Parathyroid adenoma (tissue), 2 donors: ENCODE measurements at regions not wholly inside any gene's neighbourhood (a gene's known extent, or its start where the extent isn't known, plus 50 kb on each side); places are given as distances from the start of the nearest gene placed in this dataset.

Experiments
- H2AFZ ChIP-seq: fragments of 300-600 bp; sonication (generic); one replicate; pipeline ENCODE4 v1.7.0; 2017; ENCODE audit warnings: antibody characterized with exemption, mild to moderate bottlenecking
- H3K27ac ChIP-seq: fragments of 300-600 bp; sonication (generic); one replicate; pipeline ENCODE4 v1.7.0; 2017
- H3K27me3 ChIP-seq: fragments of 300-600 bp; sonication (generic); one replicate; pipeline ENCODE4 v1.7.0; 2017; ENCODE audit warnings: low read length; ENCODE audit not compliant: control insufficient read depth, insufficient read depth
- H3K36me3 ChIP-seq: fragments of 300-600 bp; sonication (generic); one replicate; pipeline ENCODE4 v1.7.0; 2017; ENCODE audit warnings: low read length; ENCODE audit not compliant: control insufficient read depth, insufficient read depth
- H3K4me1 ChIP-seq: fragments of 300-600 bp; sonication (generic); one replicate; pipeline ENCODE4 v1.7.0; 2017; ENCODE audit warnings: control low read depth
- H3K4me2 ChIP-seq: fragments of 300-600 bp; sonication (generic); one replicate; pipeline ENCODE4 v1.7.0; 2017; ENCODE audit warnings: low read length
- H3K4me3 ChIP-seq: fragments of 300-600 bp; sonication (generic); one replicate; pipeline ENCODE4 v1.7.0; 2017; ENCODE audit warnings: low read depth, low read length
- H3K79me2 ChIP-seq: fragments of 300-600 bp; sonication (generic); one replicate; pipeline ENCODE4 v1.7.0; 2017; ENCODE audit warnings: control low read depth
- H3K9ac ChIP-seq: fragments of 300-600 bp; sonication (generic); one replicate; pipeline ENCODE4 v1.7.0; 2017; ENCODE audit warnings: mild to moderate bottlenecking
- H3K9me3 ChIP-seq: fragments of 300-600 bp; sonication (generic); one replicate; pipeline ENCODE4 v1.7.0; 2017; ENCODE audit warnings: low read length; ENCODE audit not compliant: control insufficient read depth
- CTCF ChIP-seq: fragments of 300-600 bp; sonication (generic); IDR thresholded peaks from one replicate; pipeline ENCODE4 v1.7.0; 2017; ENCODE audit warnings: antibody characterized with exemption, mild to moderate bottlenecking
- donor health status: primary hyperparathyroidism.

GRCh38 chr9:2991292-2991691, 147.4 kb upstream of the PUM3 start:
- Histone ChIP-seq H3K4me3 (no peak overlapping the region), H3K4me1 (no peaks in the 10 kb centered on the region), H3K27ac (no peak overlapping the region), H3K9me3 (no peaks in the 10 kb centered on the region), H3K9ac (no peak overlapping the region), H3K36me3 (no peaks in the 10 kb centered on the region), H3K27me3 (no peaks in the 10 kb centered on the region), H2AFZ (no peak overlapping the region), H3K4me2 (no peak overlapping the region), H3K79me2 (no peaks in the 10 kb centered on the region)
- no peak for TF ChIP-seq CTCF

GRCh38 chr9:2987679-2988078, 143.8 kb upstream of the PUM3 start:
- Histone ChIP-seq H3K27me3 (no peaks in the 10 kb centered on the region), H3K4me1 (no peaks in the 10 kb centered on the region), H3K27ac (no peak overlapping the region), H3K36me3 (no peaks in the 10 kb centered on the region), H3K79me2 (no peaks in the 10 kb centered on the region), H3K9me3 (no peaks in the 10 kb centered on the region), H2AFZ (no peak overlapping the region), H3K4me2 (no peak overlapping the region), H3K4me3 (no peak overlapping the region), H3K9ac (no peak overlapping the region)
- TF ChIP-seq CTCF = no peak

- no peaks in the 10 kb centered on the region for H3K27me3 ChIP-seq
- no peaks in the 10 kb centered on the region for H3K4me1 ChIP-seq
- no peak overlapping the region for H3K4me3 ChIP-seq
- H3K9ac ChIP-seq = no peak overlapping the region
- no peaks in the 10 kb centered on the region for H3K79me2 ChIP-seq
- H3K9me3 ChIP-seq = no peaks in the 10 kb centered on the region
- H3K27ac ChIP-seq = no peak overlapping the region
- H3K4me2 ChIP-seq = no peak overlapping the region
- TF ChIP-seq CTCF = no peak
- H2AFZ ChIP-seq = no peak overlapping the region
- H3K36me3 ChIP-seq = no peaks in the 10 kb centered on the region
Observed at GRCh38 chr9:2985343-2985742, 141.4 kb upstream of the PUM3 start.

- H3K4me3 ChIP-seq = no peak overlapping the region
- no peak overlapping the region for H3K9ac ChIP-seq
- H3K27ac ChIP-seq = no peak overlapping the region
- no peak overlapping the region for H3K4me2 ChIP-seq
- no peak for TF ChIP-seq CTCF
- no peaks in the 10 kb centered on the region for H3K27me3 ChIP-seq
- H3K36me3 ChIP-seq = no peaks in the 10 kb centered on the region
- no peaks in the 10 kb centered on the region for H3K79me2 ChIP-seq
- no peaks in the 10 kb centered on the region for H3K4me1 ChIP-seq
- no peak overlapping the region for H2AFZ ChIP-seq
- H3K9me3 ChIP-seq = no peaks in the 10 kb centered on the region
Observed at GRCh38 chr9:2984491-2984890, 140.6 kb upstream of the PUM3 start.

- no peaks in the 10 kb centered on the region for H3K4me1 ChIP-seq
- H3K79me2 ChIP-seq = no peaks in the 10 kb centered on the region
- no peak for TF ChIP-seq CTCF
- H3K9ac ChIP-seq = no peak overlapping the region
- no peak overlapping the region for H3K27ac ChIP-seq
- no peaks in the 10 kb centered on the region for H3K36me3 ChIP-seq
- H2AFZ ChIP-seq = no peak overlapping the region
- H3K9me3 ChIP-seq = no peaks in the 10 kb centered on the region
- H3K27me3 ChIP-seq = no peaks in the 10 kb centered on the region
- H3K4me2 ChIP-seq = no peak overlapping the region
- no peak overlapping the region for H3K4me3 ChIP-seq
Observed at GRCh38 chr9:2979957-2980610, 136.2 kb upstream of the PUM3 start.
